A549 (cell line): ENCODE measurements at regions not wholly inside any gene's neighbourhood (a gene's known extent, or its start where the extent isn't known, plus 50 kb on each side); places are given as distances from the start of the nearest gene placed in this dataset.

Experiments
- ATAC-seq, 2 experiments: fragments of 200-7000 bp in 1 of 2; fragments of >200 bp in 1 of 2; cut with Nextera tagmentation in 1 of 2; cut with Tn5 transposase in 1 of 2; 3 replicates each; pipeline versions ENCODE4 v1.8.0 to v1.9.1; 2018 to 2020; ENCODE audit warnings: mild to moderate bottlenecking in 1 of 2, moderate library complexity in 1 of 2
- CTCF ChIA-PET: fragments of 300-600 bp; sonication (Branson Sonifier 250); formaldehyde crosslinking; extraction: SDS; loops from one replicate; lab custom pipeline; 2021; ENCODE audit warnings: antibody characterized with exemption, inconsistent platforms; lab: Yijun Ruan, JAX
- POLR2A ChIA-PET: fragments of 350-600 bp; formaldehyde crosslinking; extraction: SDS; loops from one replicate; lab custom pipeline; 2021; ENCODE audit warnings: antibody characterized with exemption, inconsistent platforms; lab: Yijun Ruan, JAX
- DNase-seq, 2 experiments: peaks; one replicate each; pipeline versions ENCODE4 v3.0.0 to v3.0.0-alpha.2; 2011 to 2016; ENCODE audit warnings: low read depth in 1 of 2, low spot score in 1 of 2
- FAIRE-seq: peaks from 2 replicates; lab custom pipeline; 2011; peaks lifted over from hg19 to GRCh38; lab: Jason Lieb, UNC
- H3K27ac ChIP-seq, 2 experiments: fragments of >200 bp; sonication (Bioruptor Twin); formaldehyde crosslinking; 3 replicates each; pipeline ENCODE4 v1.5.1; 2016 to 2017
- H3K4me1 ChIP-seq: fragments of >200 bp; sonication (Bioruptor Twin); formaldehyde crosslinking; 3 replicates; pipeline ENCODE4 v1.6.1; 2016
- H3K4me2 ChIP-seq: fragments of >200 bp; sonication (Bioruptor Twin); formaldehyde crosslinking; 3 replicates; pipeline ENCODE4 v1.6.1; 2016
- H3K4me3 ChIP-seq: fragments of >200 bp; sonication (Bioruptor Twin); formaldehyde crosslinking; 3 replicates; pipeline ENCODE4 v1.5.1; 2016
- H3K9me3 ChIP-seq: fragments of >200 bp; sonication (Bioruptor Twin); formaldehyde crosslinking; 3 replicates; pipeline ENCODE4 v1.6.1; 2016
- BHLHE40 ChIP-seq: IDR thresholded peaks from 2 replicates; pipeline ENCODE4 v1.6.1; 2012; ENCODE audit warnings: low read depth, low read length, inconsistent platforms
- CEBPB ChIP-seq, 2 experiments: fragments of >200 bp in 1 of 2; sonication (Bioruptor Twin) in 1 of 2; formaldehyde crosslinking in 1 of 2; IDR thresholded peaks; 2 replicates each; pipeline ENCODE4 v1.6.1; 2012 to 2016
- CTCF ChIP-seq: fragments of >200 bp; sonication (Bioruptor Twin); formaldehyde crosslinking; IDR thresholded peaks from 3 replicates; pipeline ENCODE4 v1.5.1; 2016
- E2F6 ChIP-seq: IDR thresholded peaks from 2 replicates; pipeline ENCODE4 v1.6.1; 2012; ENCODE audit warnings: low read depth, borderline replicate concordance
- ELK1 ChIP-seq: fragments of 150-350 bp; IDR thresholded peaks from 2 replicates; pipeline ENCODE4 v1.6.1; 2014; ENCODE audit warnings: low read depth, mild to moderate bottlenecking, low read length
- ESRRA ChIP-seq: fragments of 150-350 bp; IDR thresholded peaks from 2 replicates; pipeline ENCODE4 v1.6.1; 2014; ENCODE audit warnings: mild to moderate bottlenecking, low read length, borderline replicate concordance
- FOXS1 ChIP-seq: fragments of 250-450 bp; sonication (Bioruptor Pico); IDR thresholded peaks from 2 replicates; pipeline ENCODE4 v1.5.0; 2020; ENCODE audit warnings: mild to moderate bottlenecking, moderate library complexity
- HEYL ChIP-seq: fragments of 250-450 bp; sonication (Bioruptor Pico); IDR thresholded peaks from 2 replicates; pipeline ENCODE4 v1.8.0; 2021; ENCODE audit warnings: mild to moderate bottlenecking, moderate library complexity
- HOXB5 ChIP-seq: fragments of 250-450 bp; sonication (Bioruptor Pico); IDR thresholded peaks from 2 replicates; pipeline ENCODE4 v1.5.0; 2020; ENCODE audit warnings: mild to moderate bottlenecking, moderate library complexity
- MAX ChIP-seq: IDR thresholded peaks from 2 replicates; pipeline ENCODE4 v1.6.1; 2012
- MYC ChIP-seq: IDR thresholded peaks from 2 replicates; pipeline ENCODE4 v1.6.1; 2012; ENCODE audit warnings: mild to moderate bottlenecking, inconsistent platforms, low read length, improper control_type of control experiment, borderline replicate concordance
- NFE2L2 ChIP-seq: fragments of 150-350 bp; conservative IDR thresholded peaks from 2 replicates; pipeline ENCODE4 v1.6.1; 2014; ENCODE audit warnings: low read length
- NPAS2 ChIP-seq: fragments of 250-450 bp; sonication (Bioruptor Pico); IDR thresholded peaks from 2 replicates; pipeline ENCODE4 v1.8.0; 2022; ENCODE audit warnings: mild to moderate bottlenecking, moderate library complexity, borderline replicate concordance
- NR3C1 ChIP-seq: fragments of >200 bp; sonication (Bioruptor Twin); formaldehyde crosslinking; IDR thresholded peaks from 3 replicates; pipeline ENCODE4 v1.6.1; 2017
- PBX3 ChIP-seq: IDR thresholded peaks from 2 replicates; pipeline ENCODE4 v1.6.1; 2012
- REST ChIP-seq: fragments of 200-600 bp; sonication (generic); IDR thresholded peaks from 2 replicates; pipeline ENCODE4 v1.6.1; 2016; ENCODE audit warnings: antibody characterized with exemption, mild to moderate bottlenecking, moderate library complexity
- ZC3H11A ChIP-seq: fragments of 450-650 bp; IDR thresholded peaks from 2 replicates; pipeline ENCODE4 v1.6.1; 2014; ENCODE audit warnings: antibody characterized with exemption, mild to moderate bottlenecking
- WGBS: methylation state at CpG from one replicate; pipeline ENCODE4 v1.1.6; 2017; ENCODE audit errors: missing lambda C conversion rate; 5-methylcytosine and 5-hydroxymethylcytosine counted together

GRCh38 chr2:239717706-239718105 is 307.4 kb downstream of the NDUFA10 start (continued):
- TF ChIP-seq HEYL (no peak), MAX (no peak), PBX3 (no peak), CEBPB (IDR thresholded peaks at IDR 0.05) (no peak), CTCF (no peak)

- no peak for TF ChIP-seq NFE2L2
- TF ChIP-seq FOXS1 (CRISPR knock-in tag): no peak
- no peak for TF ChIP-seq HOXB5
- no peak for TF ChIP-seq BHLHE40
- no peak for TF ChIP-seq NPAS2 (CRISPR knock-in tag)
- no peak for TF ChIP-seq MYC
- TF ChIP-seq E2F6: no peak
- TF ChIP-seq NR3C1: no peak
- no peak for TF ChIP-seq ELK1
- TF ChIP-seq ESRRA: no peak
- TF ChIP-seq REST: no peak
- no peak for TF ChIP-seq ZC3H11A
- Histone ChIP-seq H3K27ac (no peak overlapping the region), H3K4me2 (no peak overlapping the region), H3K9me3 (peaks cover 38% of the 10 kb centered on the region), H3K4me1 (no peaks in the 10 kb centered on the region), H3K4me3 (no peak overlapping the region)
- 60% methylated on average over 1 of the region's 3 CpGs for WGBS
- CTCF ChIA-PET: no interaction called here
- no peak for ATAC-seq
- FAIRE-seq: no peak
- POLR2A ChIA-PET: no interaction called here
- no peak for DNase-seq
Measured at GRCh38 chr2:239717319-239717675, 307.8 kb downstream of the NDUFA10 start.
